ENCODE measurements at regions not wholly inside any gene's neighbourhood (a gene's known extent, or its start where the extent isn't known, plus 50 kb on each side); places are given as distances from the start of the nearest gene placed in this dataset.

DNA sequence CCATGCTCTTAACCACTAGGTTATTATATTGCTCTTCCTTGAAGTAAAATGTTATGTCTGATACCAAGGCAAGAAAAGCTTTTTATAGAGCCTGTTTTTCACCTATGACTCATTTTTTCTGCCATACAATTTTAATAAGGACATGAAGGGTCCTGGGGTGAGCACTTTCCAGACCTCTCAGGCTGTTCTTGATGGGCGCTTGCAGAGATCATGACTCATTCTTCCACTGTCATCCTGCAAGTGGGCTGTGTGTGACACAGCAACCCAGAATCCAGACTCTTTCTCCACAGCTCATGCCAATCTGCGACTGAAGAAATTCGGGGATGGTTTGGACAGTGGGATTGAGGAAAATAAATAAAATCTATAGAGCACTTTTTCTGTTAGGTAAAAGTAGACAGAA, 506.7 kb upstream of the NBEA start:
- TF ChIP-seq, protein P1, sequence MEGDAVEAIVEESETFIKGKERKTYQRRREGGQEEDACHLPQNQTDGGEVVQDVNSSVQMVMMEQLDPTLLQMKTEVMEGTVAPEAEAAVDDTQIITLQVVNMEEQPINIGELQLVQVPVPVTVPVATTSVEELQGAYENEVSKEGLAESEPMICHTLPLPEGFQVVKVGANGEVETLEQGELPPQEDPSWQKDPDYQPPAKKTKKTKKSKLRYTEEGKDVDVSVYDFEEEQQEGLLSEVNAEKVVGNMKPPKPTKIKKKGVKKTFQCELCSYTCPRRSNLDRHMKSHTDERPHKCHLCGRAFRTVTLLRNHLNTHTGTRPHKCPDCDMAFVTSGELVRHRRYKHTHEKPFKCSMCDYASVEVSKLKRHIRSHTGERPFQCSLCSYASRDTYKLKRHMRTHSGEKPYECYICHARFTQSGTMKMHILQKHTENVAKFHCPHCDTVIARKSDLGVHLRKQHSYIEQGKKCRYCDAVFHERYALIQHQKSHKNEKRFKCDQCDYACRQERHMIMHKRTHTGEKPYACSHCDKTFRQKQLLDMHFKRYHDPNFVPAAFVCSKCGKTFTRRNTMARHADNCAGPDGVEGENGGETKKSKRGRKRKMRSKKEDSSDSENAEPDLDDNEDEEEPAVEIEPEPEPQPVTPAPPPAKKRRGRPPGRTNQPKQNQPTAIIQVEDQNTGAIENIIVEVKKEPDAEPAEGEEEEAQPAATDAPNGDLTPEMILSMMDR (IDR thresholded peaks at IDR 0.05), result no peak
- TF ChIP-seq POLR2A (IDR thresholded peaks at IDR 0.05), result no peak

Data from thyroid gland (tissue), 4 donors.